ENCODE measurements at regions not wholly inside any gene's neighbourhood (a gene's known extent, or its start where the extent isn't known, plus 50 kb on each side); places are given as distances from the start of the nearest gene placed in this dataset.

- no peaks in the 10 kb centered on the region for H3K36me3 ChIP-seq (ENCODE audit: control insufficient read depth, insufficient read depth, low read length)
- TF ChIP-seq CTCF (IDR thresholded peaks at IDR 0.05) = no peak
- H3K9me3 ChIP-seq (ENCODE audit: control insufficient read depth, low read length) = no peaks in the 10 kb centered on the region
- H3K4me1 ChIP-seq = no peaks in the 10 kb centered on the region
- no peak overlapping the region for H3K4me2 ChIP-seq (ENCODE audit: low read length)
- H2AFZ ChIP-seq = no peak overlapping the region
- no peak overlapping the region for H3K9ac ChIP-seq
- H3K27me3 ChIP-seq (ENCODE audit: control insufficient read depth, insufficient read depth, low read length) = no peaks in the 10 kb centered on the region
- H3K4me3 ChIP-seq (ENCODE audit: low read depth, low read length) = no peak overlapping the region
- H3K79me2 ChIP-seq = no peaks in the 10 kb centered on the region
- no peak overlapping the region for H3K27ac ChIP-seq
Measured at GRCh38 chr2:37459095-37459981, 114.9 kb downstream of the QPCT start.

- Histone ChIP-seq H3K9ac (no peak overlapping the region), H3K36me3 (ENCODE audit: control insufficient read depth, insufficient read depth, low read length) (no peaks in the 10 kb centered on the region), H3K27me3 (ENCODE audit: control insufficient read depth, insufficient read depth, low read length) (no peaks in the 10 kb centered on the region), H3K27ac (no peak overlapping the region), H2AFZ (no peak overlapping the region), H3K9me3 (ENCODE audit: control insufficient read depth, low read length) (no peaks in the 10 kb centered on the region), H3K4me2 (ENCODE audit: low read length) (no peak overlapping the region), H3K4me3 (ENCODE audit: low read depth, low read length) (no peak overlapping the region), H3K4me1 (no peaks in the 10 kb centered on the region), H3K79me2 (no peaks in the 10 kb centered on the region)
- no peak for TF ChIP-seq CTCF (IDR thresholded peaks at IDR 0.05)
Measured at GRCh38 chr2:37460896-37461229, 116.4 kb downstream of the QPCT start.

- Histone ChIP-seq H3K79me2 (no peaks in the 10 kb centered on the region), H3K9me3 (ENCODE audit: control insufficient read depth, low read length) (no peaks in the 10 kb centered on the region), H3K27ac (no peak overlapping the region), H3K4me2 (ENCODE audit: low read length) (no peak overlapping the region), H3K4me3 (ENCODE audit: low read depth, low read length) (no peak overlapping the region), H3K36me3 (ENCODE audit: control insufficient read depth, insufficient read depth, low read length) (no peaks in the 10 kb centered on the region), H3K27me3 (ENCODE audit: control insufficient read depth, insufficient read depth, low read length) (no peaks in the 10 kb centered on the region), H3K9ac (no peak overlapping the region), H2AFZ (no peak overlapping the region), H3K4me1 (no peaks in the 10 kb centered on the region)
- no peak for TF ChIP-seq CTCF (IDR thresholded peaks at IDR 0.05)
Measured at GRCh38 chr2:37464067-37464466, 119.6 kb downstream of the QPCT start.

GRCh38 chr2:37466533-37467222, 122.2 kb downstream of the QPCT start:
- Histone ChIP-seq H2AFZ (no peak overlapping the region), H3K4me2 (ENCODE audit: low read length) (no peak overlapping the region), H3K79me2 (no peaks in the 10 kb centered on the region), H3K27me3 (ENCODE audit: control insufficient read depth, insufficient read depth, low read length) (no peaks in the 10 kb centered on the region), H3K4me1 (no peaks in the 10 kb centered on the region), H3K4me3 (ENCODE audit: low read depth, low read length) (no peak overlapping the region), H3K27ac (no peak overlapping the region), H3K36me3 (ENCODE audit: control insufficient read depth, insufficient read depth, low read length) (no peaks in the 10 kb centered on the region), H3K9ac (no peak overlapping the region), H3K9me3 (ENCODE audit: control insufficient read depth, low read length) (no peaks in the 10 kb centered on the region)
- TF ChIP-seq CTCF (IDR thresholded peaks at IDR 0.05) = no peak

Data from parathyroid adenoma (tissue), 2 donors.